ENCODE measurements at regions not wholly inside any gene's neighbourhood (a gene's known extent, or its start where the extent isn't known, plus 50 kb on each side); places are given as distances from the start of the nearest gene placed in this dataset.

DNA sequence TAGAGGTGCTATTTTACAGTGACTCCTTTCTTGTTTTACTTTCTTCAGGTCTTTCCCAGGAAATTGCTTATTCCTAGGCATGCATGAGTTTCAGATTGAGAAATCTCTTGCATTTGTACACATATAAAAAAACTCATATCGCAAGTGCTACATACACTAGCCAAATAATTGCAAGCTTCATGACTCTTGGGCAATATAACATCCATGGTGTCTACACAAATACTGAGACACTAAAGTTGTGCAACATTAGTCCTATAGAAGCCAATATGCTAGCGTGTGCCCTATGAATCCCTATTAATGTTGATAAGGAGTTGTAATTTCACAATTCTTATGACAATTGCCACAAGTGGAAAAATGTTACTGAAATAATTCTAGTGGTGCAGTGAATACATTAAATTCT lies 591.0 kb downstream of the ADGRL2 start:
- no peak for DNase-seq
- no peaks in the 10 kb centered on the region for H3K4me1 ChIP-seq (ENCODE audit: control insufficient read depth, insufficient read depth, low read length)
- no peaks in the 10 kb centered on the region for H3K27me3 ChIP-seq (ENCODE audit: control insufficient read depth, insufficient read depth, low read length)
- H3K4me3 ChIP-seq (ENCODE audit: low read length), result no peak overlapping the region
- no peak overlapping the region for H3K27ac ChIP-seq (ENCODE audit: low read length)
- H3K36me3 ChIP-seq (ENCODE audit: control insufficient read depth, insufficient read depth, low read length), result no peaks in the 10 kb centered on the region
- no peaks in the 10 kb centered on the region for H3K9me3 ChIP-seq (replicated peaks; ENCODE audit: control insufficient read depth, low read depth, low read length)
- WGBS (ENCODE audit: insufficient coverage), result no CpG with 5 or more reads among the region's 2 CpGs

- H3K36me3 ChIP-seq (ENCODE audit: control insufficient read depth, insufficient read depth, low read length), result no peaks in the 10 kb centered on the region
- DNase-seq, result no peak
- H3K27ac ChIP-seq (ENCODE audit: low read length), result no peak overlapping the region
- no peak overlapping the region for H3K4me3 ChIP-seq (ENCODE audit: low read length)
- no peaks in the 10 kb centered on the region for H3K4me1 ChIP-seq (ENCODE audit: control insufficient read depth, insufficient read depth, low read length)
- H3K27me3 ChIP-seq (ENCODE audit: control insufficient read depth, insufficient read depth, low read length), result no peaks in the 10 kb centered on the region
- no CpG with 5 or more reads among the region's 1 CpG for WGBS (ENCODE audit: insufficient coverage)
- H3K9me3 ChIP-seq (replicated peaks; ENCODE audit: control insufficient read depth, low read depth, low read length), result no peaks in the 10 kb centered on the region
These were observed 589.9 kb downstream of the ADGRL2 start for GRCh38 chr1:82390627-82391026.

GRCh38 chr1:82388679-82389078 lies 587.9 kb downstream of the ADGRL2 start:
- DNase-seq, result no peak
- H3K27ac ChIP-seq (ENCODE audit: low read length), result no peak overlapping the region
- H3K4me3 ChIP-seq (ENCODE audit: low read length), result no peak overlapping the region
- no CpG with 5 or more reads among the region's 1 CpG for WGBS (ENCODE audit: insufficient coverage)
- no peaks in the 10 kb centered on the region for H3K4me1 ChIP-seq (ENCODE audit: control insufficient read depth, insufficient read depth, low read length)
- H3K27me3 ChIP-seq (ENCODE audit: control insufficient read depth, insufficient read depth, low read length), result no peaks in the 10 kb centered on the region
- no peaks in the 10 kb centered on the region for H3K9me3 ChIP-seq (replicated peaks; ENCODE audit: control insufficient read depth, low read depth, low read length)
- H3K36me3 ChIP-seq (ENCODE audit: control insufficient read depth, insufficient read depth, low read length), result no peaks in the 10 kb centered on the region

- no peaks in the 10 kb centered on the region for H3K4me1 ChIP-seq (ENCODE audit: control insufficient read depth, insufficient read depth, low read length)
- no peaks in the 10 kb centered on the region for H3K27me3 ChIP-seq (ENCODE audit: control insufficient read depth, insufficient read depth, low read length)
- H3K36me3 ChIP-seq (ENCODE audit: control insufficient read depth, insufficient read depth, low read length), result no peaks in the 10 kb centered on the region
- DNase-seq, result no peak
- no peak overlapping the region for H3K4me3 ChIP-seq (ENCODE audit: low read length)
- no peak overlapping the region for H3K27ac ChIP-seq (ENCODE audit: low read length)
- H3K9me3 ChIP-seq (replicated peaks; ENCODE audit: control insufficient read depth, low read depth, low read length), result no peaks in the 10 kb centered on the region
- WGBS (ENCODE audit: insufficient coverage), result no CpG with 5 or more reads among the region's 2 CpGs
These were observed 586.3 kb downstream of the ADGRL2 start for GRCh38 chr1:82387012-82387366.

- Histone ChIP-seq H3K4me1 (ENCODE audit: control insufficient read depth, insufficient read depth, low read length) (no peaks in the 10 kb centered on the region), H3K9me3 (replicated peaks; ENCODE audit: control insufficient read depth, low read depth, low read length) (no peaks in the 10 kb centered on the region), H3K27ac (ENCODE audit: low read length) (no peak overlapping the region), H3K27me3 (ENCODE audit: control insufficient read depth, insufficient read depth, low read length) (no peaks in the 10 kb centered on the region), H3K4me3 (ENCODE audit: low read length) (no peak overlapping the region), H3K36me3 (ENCODE audit: control insufficient read depth, insufficient read depth, low read length) (no peaks in the 10 kb centered on the region)
- WGBS (ENCODE audit: insufficient coverage), result 56% methylated on average over 1 of the region's 3 CpGs
- no peak for DNase-seq
These were observed 585.8 kb downstream of the ADGRL2 start for GRCh38 chr1:82386365-82387011.

GRCh38 chr1:82384776-82385175 lies 584.0 kb downstream of the ADGRL2 start:
- DNase-seq, result no peak
- WGBS (ENCODE audit: insufficient coverage), result no CpG with 5 or more reads among the region's 3 CpGs
- H3K27me3 ChIP-seq (ENCODE audit: control insufficient read depth, insufficient read depth, low read length), result no peaks in the 10 kb centered on the region

DNA sequence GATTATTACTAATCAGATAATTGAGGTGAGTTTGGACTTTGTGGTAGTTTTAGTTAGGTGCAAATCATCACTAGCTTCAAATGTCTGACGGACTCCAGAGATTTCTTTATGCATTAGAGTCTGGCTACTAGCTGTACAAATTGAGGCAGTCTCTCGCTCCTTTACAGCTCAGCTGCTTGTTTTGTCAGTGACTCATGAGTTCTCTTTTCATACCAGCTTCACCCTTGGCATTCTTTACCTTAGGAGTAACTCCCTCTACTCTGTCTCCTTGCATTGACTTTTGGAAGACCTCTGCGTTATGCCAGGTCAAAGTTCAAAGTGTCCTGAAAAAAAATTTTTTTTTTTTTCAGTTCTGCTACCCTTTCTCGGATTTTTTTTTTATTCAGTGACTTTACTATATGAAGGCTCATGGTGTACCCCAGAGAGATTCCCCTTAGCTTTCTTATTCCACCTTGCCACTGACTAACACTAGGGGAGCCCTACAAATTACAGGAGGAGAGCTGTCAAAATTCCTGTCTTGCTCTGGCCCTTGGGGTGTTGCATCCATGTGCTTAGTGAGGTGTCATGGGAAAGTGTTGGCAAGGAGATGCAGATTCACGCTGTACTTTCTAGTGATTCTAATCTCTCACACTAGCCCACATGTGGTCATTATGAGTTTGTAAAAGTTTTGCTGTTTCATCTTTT lies 576.6 kb downstream of the ADGRL2 start:
- H3K4me1 ChIP-seq (ENCODE audit: control insufficient read depth, insufficient read depth, low read length), result no peaks in the 10 kb centered on the region
- H3K27ac ChIP-seq (ENCODE audit: low read length), result no peak overlapping the region
- 84% methylated on average over 3 of the region's 5 CpGs for whole genome bisulfite sequencing (ENCODE audit: insufficient coverage)
- H3K4me3 ChIP-seq (ENCODE audit: low read length), result no peak overlapping the region
- H3K27me3 ChIP-seq (ENCODE audit: control insufficient read depth, insufficient read depth, low read length), result no peaks in the 10 kb centered on the region
- no peaks in the 10 kb centered on the region for H3K36me3 ChIP-seq (ENCODE audit: control insufficient read depth, insufficient read depth, low read length)
- no peaks in the 10 kb centered on the region for H3K9me3 ChIP-seq (replicated peaks; ENCODE audit: control insufficient read depth, low read depth, low read length)
- no peak for DNase-seq

More at GRCh38 chr1:82384776-82385175, 584.0 kb downstream of the ADGRL2 start:
- Histone ChIP-seq H3K4me1 (ENCODE audit: control insufficient read depth, insufficient read depth, low read length) (no peaks in the 10 kb centered on the region), H3K27ac (ENCODE audit: low read length) (no peak overlapping the region), H3K9me3 (replicated peaks; ENCODE audit: control insufficient read depth, low read depth, low read length) (no peaks in the 10 kb centered on the region), H3K36me3 (ENCODE audit: control insufficient read depth, insufficient read depth, low read length) (no peaks in the 10 kb centered on the region), H3K4me3 (ENCODE audit: low read length) (no peak overlapping the region)

GRCh38 chr1:82373710-82374109 lies 573.0 kb downstream of the ADGRL2 start:
- no peaks in the 10 kb centered on the region for H3K36me3 ChIP-seq (ENCODE audit: control insufficient read depth, insufficient read depth, low read length)
- no peak for DNase-seq

DNA sequence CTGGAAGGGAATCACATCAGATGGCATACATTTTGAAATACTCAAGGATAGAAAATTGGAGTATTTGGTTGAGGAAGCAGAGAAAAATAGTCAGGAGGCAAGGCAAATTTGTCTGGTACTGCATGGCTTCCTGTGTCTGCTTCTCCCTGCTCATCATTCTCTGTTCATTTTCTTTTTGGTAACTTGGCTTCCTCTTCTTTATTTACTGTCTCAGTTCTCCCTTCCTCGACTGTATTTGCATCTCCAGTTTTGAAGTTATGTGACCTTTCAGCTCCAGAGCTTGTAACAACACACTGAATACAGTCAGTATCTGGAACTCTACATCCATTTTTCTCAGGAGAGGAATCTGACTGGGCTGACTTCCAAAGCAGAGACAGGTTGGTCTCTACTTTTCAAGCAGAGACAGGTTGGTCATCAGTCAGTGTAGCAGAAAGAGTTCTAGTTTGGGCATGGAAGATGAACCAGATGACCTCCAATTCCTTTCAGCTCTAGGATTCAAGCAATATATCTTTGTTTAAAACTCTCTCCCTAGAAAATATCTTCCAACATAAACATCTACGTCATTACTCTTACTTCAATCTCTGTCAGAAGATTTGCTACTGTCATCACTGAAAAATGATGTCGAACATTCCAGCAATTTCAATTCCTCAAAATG lies 571.2 kb downstream of the ADGRL2 start:
- no peaks in the 10 kb centered on the region for H3K9me3 ChIP-seq (replicated peaks; ENCODE audit: control insufficient read depth, low read depth, low read length)
- H3K27ac ChIP-seq (ENCODE audit: low read length), result no peak overlapping the region
- H3K27me3 ChIP-seq (ENCODE audit: control insufficient read depth, insufficient read depth, low read length), result no peaks in the 10 kb centered on the region
- no peak overlapping the region for H3K4me3 ChIP-seq (ENCODE audit: low read length)
- H3K36me3 ChIP-seq (ENCODE audit: control insufficient read depth, insufficient read depth, low read length), result no peaks in the 10 kb centered on the region
- whole genome bisulfite sequencing (ENCODE audit: insufficient coverage), result 11% methylated on average over 1 of the region's 3 CpGs
- H3K4me1 ChIP-seq (ENCODE audit: control insufficient read depth, insufficient read depth, low read length), result no peaks in the 10 kb centered on the region
- DNase-seq, result no peak

More at GRCh38 chr1:82373710-82374109, 573.0 kb downstream of the ADGRL2 start:
- no peaks in the 10 kb centered on the region for H3K27me3 ChIP-seq (ENCODE audit: control insufficient read depth, insufficient read depth, low read length)
- no peaks in the 10 kb centered on the region for H3K9me3 ChIP-seq (replicated peaks; ENCODE audit: control insufficient read depth, low read depth, low read length)
- H3K4me1 ChIP-seq (ENCODE audit: control insufficient read depth, insufficient read depth, low read length), result no peaks in the 10 kb centered on the region
- no peak overlapping the region for H3K27ac ChIP-seq (ENCODE audit: low read length)
- WGBS (ENCODE audit: insufficient coverage), result no CpG with 5 or more reads among the region's 2 CpGs
- no peak overlapping the region for H3K4me3 ChIP-seq (ENCODE audit: low read length)

DNA sequence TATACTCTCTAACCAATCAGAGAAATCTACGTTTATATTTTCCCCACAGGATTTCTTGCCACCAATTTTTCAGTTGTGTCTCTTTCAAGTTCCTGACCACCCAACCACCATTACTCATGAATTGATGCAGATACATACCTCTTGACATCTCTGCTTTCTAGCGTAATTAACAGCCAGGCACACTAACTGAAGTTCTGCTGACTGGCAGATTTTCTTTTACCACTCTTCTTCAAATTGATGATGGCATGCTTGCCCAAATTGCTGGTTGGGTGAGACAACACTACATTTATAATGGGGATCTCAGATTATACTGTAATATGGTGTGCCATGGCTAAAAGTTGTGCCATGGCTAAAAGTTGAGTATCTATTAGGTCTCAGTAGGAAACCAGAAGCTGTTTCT lies 566.7 kb downstream of the ADGRL2 start:
- DNase-seq, result no peak
- WGBS (ENCODE audit: insufficient coverage), result 100% methylated on average over 1 of the region's 2 CpGs
- Histone ChIP-seq H3K4me3 (ENCODE audit: low read length) (no peak overlapping the region), H3K36me3 (ENCODE audit: control insufficient read depth, insufficient read depth, low read length) (no peaks in the 10 kb centered on the region), H3K4me1 (ENCODE audit: control insufficient read depth, insufficient read depth, low read length) (no peaks in the 10 kb centered on the region), H3K27me3 (ENCODE audit: control insufficient read depth, insufficient read depth, low read length) (no peaks in the 10 kb centered on the region), H3K9me3 (replicated peaks; ENCODE audit: control insufficient read depth, low read depth, low read length) (no peaks in the 10 kb centered on the region), H3K27ac (ENCODE audit: low read length) (no peak overlapping the region)

All from muscle of leg (tissue), 3 donors.